ENCODE measurements at regions not wholly inside any gene's neighbourhood (a gene's known extent, or its start where the extent isn't known, plus 50 kb on each side); places are given as distances from the start of the nearest gene placed in this dataset.

DNA sequence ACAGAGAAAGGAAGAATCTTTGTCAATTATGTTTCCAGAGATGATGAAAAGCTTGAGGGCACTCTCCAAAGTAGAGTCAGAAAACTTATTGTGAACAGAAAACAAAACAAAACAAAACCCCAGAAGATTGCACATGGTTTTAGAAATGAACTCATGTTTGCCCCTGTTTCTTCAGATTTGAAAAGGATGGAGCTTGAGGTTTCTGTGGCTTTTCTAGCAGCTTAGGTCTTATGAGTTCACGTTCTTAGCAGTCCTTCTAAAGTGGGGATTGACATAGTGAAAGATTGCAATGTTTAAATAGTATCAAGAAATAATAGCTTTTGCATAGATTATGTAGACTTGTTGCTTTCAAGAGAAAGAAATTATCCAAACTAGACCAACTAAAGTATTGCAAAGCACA is 421.8 kb downstream of the GBA3 start:
- ATAC-seq: no peak
- H3K27ac Mint-ChIP-seq: no peak overlapping the region

DNA sequence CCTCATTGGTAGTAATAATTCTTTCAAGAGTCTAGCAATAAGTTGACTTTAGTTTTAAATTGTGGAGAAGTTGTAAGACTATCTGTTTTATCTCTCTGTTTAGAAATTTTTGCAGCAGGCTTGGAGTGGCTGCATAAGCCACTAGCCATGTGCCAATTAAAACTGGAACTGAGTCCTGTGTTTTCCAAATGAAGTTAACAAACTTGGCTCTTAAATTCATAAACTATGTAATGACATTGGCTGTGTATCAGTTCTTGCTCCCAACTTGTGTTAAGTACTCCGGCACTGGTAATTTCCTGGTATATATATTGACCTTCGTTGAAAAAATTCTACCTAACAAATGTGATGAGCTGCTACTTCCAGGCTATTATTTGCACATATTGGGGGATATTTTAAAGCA is 420.4 kb downstream of the GBA3 start:
- Mint-ChIP-seq H3K27me3 (ENCODE audit: low read depth in 2 of 2) (no peaks in the 10 kb centered on the region), H3K4me3 (no peak overlapping the region)
- TF ChIP-seq, protein P1, sequence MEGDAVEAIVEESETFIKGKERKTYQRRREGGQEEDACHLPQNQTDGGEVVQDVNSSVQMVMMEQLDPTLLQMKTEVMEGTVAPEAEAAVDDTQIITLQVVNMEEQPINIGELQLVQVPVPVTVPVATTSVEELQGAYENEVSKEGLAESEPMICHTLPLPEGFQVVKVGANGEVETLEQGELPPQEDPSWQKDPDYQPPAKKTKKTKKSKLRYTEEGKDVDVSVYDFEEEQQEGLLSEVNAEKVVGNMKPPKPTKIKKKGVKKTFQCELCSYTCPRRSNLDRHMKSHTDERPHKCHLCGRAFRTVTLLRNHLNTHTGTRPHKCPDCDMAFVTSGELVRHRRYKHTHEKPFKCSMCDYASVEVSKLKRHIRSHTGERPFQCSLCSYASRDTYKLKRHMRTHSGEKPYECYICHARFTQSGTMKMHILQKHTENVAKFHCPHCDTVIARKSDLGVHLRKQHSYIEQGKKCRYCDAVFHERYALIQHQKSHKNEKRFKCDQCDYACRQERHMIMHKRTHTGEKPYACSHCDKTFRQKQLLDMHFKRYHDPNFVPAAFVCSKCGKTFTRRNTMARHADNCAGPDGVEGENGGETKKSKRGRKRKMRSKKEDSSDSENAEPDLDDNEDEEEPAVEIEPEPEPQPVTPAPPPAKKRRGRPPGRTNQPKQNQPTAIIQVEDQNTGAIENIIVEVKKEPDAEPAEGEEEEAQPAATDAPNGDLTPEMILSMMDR (IDR thresholded peaks at IDR 0.05): no peak

More for the DNA sequence above, 421.8 kb downstream of the GBA3 start:
- no peak for DNase-seq
- intact Hi-C loops (cut with micrococcal nuclease): no loop called here
- no peaks in the 10 kb centered on the region for H3K4me1 Mint-ChIP-seq
- no peak overlapping the region for H3K27ac ChIP-seq (ENCODE audit: low read length)
- H3K9me3 Mint-ChIP-seq: peaks cover 2 to 12% of the 10 kb centered on the region in 2 donors
- no peak overlapping the region for H3K4me3 ChIP-seq (ENCODE audit: low read length)
- H3K4me3 Mint-ChIP-seq: no peak overlapping the region
- no peaks in the 10 kb centered on the region for H3K27me3 ChIP-seq (ENCODE audit: control insufficient read depth, insufficient read depth, low read length)
- no peaks in the 10 kb centered on the region for H3K4me1 ChIP-seq (ENCODE audit: control insufficient read depth, insufficient read depth, low read length)
- WGBS (ENCODE audit: insufficient coverage): 0% methylated on average over 1 of the region's 1 CpG
- TF ChIP-seq, protein P1 (IDR thresholded peaks at IDR 0.05): no peak
- H3K9me3 ChIP-seq (ENCODE audit: control insufficient read depth, insufficient read depth, low read length): no peaks in the 10 kb centered on the region
- no peaks in the 10 kb centered on the region for H3K36me3 ChIP-seq (ENCODE audit: control insufficient read depth, insufficient read depth, low read length)
- no peaks in the 10 kb centered on the region for H3K27me3 Mint-ChIP-seq (ENCODE audit: low read depth in 2 of 2)
- no peaks in the 10 kb centered on the region for H3K36me3 Mint-ChIP-seq

DNA sequence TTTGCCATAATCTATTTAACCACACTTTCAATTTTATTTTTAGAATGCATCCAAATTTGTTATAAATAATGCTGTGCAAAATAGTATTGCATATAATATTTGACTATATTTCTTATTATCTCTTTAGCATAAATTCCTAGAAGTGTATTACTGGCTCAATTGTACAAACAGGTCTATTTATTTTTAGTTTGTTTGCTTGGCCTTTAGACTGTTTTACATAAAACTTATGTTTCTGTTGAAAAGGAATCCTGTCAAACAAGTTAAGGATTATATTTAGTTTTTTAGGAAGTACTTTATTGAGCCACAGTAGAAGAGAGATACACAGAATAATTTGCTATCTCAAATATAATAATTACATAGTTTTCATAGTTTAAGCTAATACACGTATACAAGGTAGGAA is 413.8 kb downstream of the GBA3 start:
- TF ChIP-seq, protein P1 (IDR thresholded peaks at IDR 0.05): no peak
- intact Hi-C loops (cut with micrococcal nuclease): no loop called here
- Mint-ChIP-seq H3K4me3 (no peak overlapping the region), H3K27me3 (ENCODE audit: low read depth in 2 of 2) (no peaks in the 10 kb centered on the region), H3K36me3 (no peaks in the 10 kb centered on the region), H3K27ac (no peak overlapping the region), H3K4me1 (no peaks in the 10 kb centered on the region), H3K9me3 (peaks cover 0 to 6% of the 10 kb centered on the region in 2 donors)
- H3K27me3 ChIP-seq (ENCODE audit: control insufficient read depth, insufficient read depth, low read length): no peaks in the 10 kb centered on the region
- no peak overlapping the region for H3K27ac ChIP-seq (ENCODE audit: low read length)
- whole genome bisulfite sequencing (ENCODE audit: insufficient coverage): no CpG with 5 or more reads among the region's 1 CpG
- no peaks in the 10 kb centered on the region for H3K9me3 ChIP-seq (ENCODE audit: control insufficient read depth, insufficient read depth, low read length)
- ATAC-seq (no peak), DNase-seq (no peak)
- no peak overlapping the region for H3K4me3 ChIP-seq (ENCODE audit: low read length)
- H3K4me1 ChIP-seq (ENCODE audit: control insufficient read depth, insufficient read depth, low read length): no peaks in the 10 kb centered on the region
- no peaks in the 10 kb centered on the region for H3K36me3 ChIP-seq (ENCODE audit: control insufficient read depth, insufficient read depth, low read length)

More for the DNA sequence above, 420.4 kb downstream of the GBA3 start:
- Histone ChIP-seq H3K27me3 (ENCODE audit: control insufficient read depth, insufficient read depth, low read length) (no peaks in the 10 kb centered on the region), H3K27ac (ENCODE audit: low read length) (no peak overlapping the region), H3K9me3 (ENCODE audit: control insufficient read depth, insufficient read depth, low read length) (no peaks in the 10 kb centered on the region), H3K4me3 (ENCODE audit: low read length) (no peak overlapping the region), H3K4me1 (ENCODE audit: control insufficient read depth, insufficient read depth, low read length) (no peaks in the 10 kb centered on the region), H3K36me3 (ENCODE audit: control insufficient read depth, insufficient read depth, low read length) (no peaks in the 10 kb centered on the region)
- WGBS (ENCODE audit: insufficient coverage): 76% methylated on average over 2 of the region's 2 CpGs
- no peaks in the 10 kb centered on the region for H3K36me3 Mint-ChIP-seq
- ATAC-seq (no peak), DNase-seq (no peak)
- H3K9me3 Mint-ChIP-seq: peaks cover 2 to 12% of the 10 kb centered on the region in 2 donors
- H3K27ac Mint-ChIP-seq: no peak overlapping the region
- H3K4me1 Mint-ChIP-seq: no peaks in the 10 kb centered on the region
- intact Hi-C loops (cut with micrococcal nuclease): no loop called here

DNA sequence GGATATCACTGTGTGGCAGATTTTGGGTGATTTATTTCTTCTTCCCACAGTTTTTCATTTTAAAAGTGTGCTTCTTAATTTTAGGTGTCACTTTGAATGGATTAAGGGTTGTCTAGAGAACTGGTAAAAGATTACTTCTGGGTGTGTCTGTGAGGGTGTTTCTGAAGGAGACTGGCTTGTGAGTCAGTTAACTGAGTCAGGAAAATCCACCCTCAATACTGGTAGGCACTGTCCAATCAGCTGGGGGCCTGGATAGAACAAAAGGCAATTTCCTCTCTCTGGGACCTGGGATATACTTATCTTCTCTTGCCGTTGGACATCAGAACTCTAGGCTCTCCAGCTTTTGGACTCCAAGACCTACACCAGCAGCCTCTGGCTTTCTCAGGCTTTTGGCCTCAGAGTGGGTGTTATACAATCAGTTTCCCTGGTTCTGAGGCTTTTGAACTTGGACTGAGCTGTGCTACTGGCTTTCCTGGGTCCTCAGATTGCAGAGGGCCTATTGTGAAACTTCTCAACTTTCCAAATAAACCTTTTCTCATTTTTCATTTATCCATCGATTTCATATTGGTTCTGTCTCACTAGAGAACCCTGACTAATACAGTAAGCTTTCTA is 413.1 kb downstream of the GBA3 start:
- H3K27me3 ChIP-seq (ENCODE audit: control insufficient read depth, insufficient read depth, low read length): no peaks in the 10 kb centered on the region
- no peaks in the 10 kb centered on the region for H3K4me1 ChIP-seq (ENCODE audit: control insufficient read depth, insufficient read depth, low read length)
- H3K27me3 Mint-ChIP-seq (ENCODE audit: low read depth in 2 of 2): no peaks in the 10 kb centered on the region
- no peak overlapping the region for H3K27ac Mint-ChIP-seq
- no peaks in the 10 kb centered on the region for H3K36me3 ChIP-seq (ENCODE audit: control insufficient read depth, insufficient read depth, low read length)
- no peak overlapping the region for H3K27ac ChIP-seq (ENCODE audit: low read length)
- WGBS (ENCODE audit: insufficient coverage): 77% methylated on average over 2 of the region's 2 CpGs
- H3K9me3 ChIP-seq (ENCODE audit: control insufficient read depth, insufficient read depth, low read length): no peaks in the 10 kb centered on the region
- intact Hi-C loops (cut with micrococcal nuclease): no loop called here
- no peak for DNase-seq
- no peaks in the 10 kb centered on the region for H3K4me1 Mint-ChIP-seq
- no peaks in the 10 kb centered on the region for H3K36me3 Mint-ChIP-seq
- H3K4me3 ChIP-seq (ENCODE audit: low read length): no peak overlapping the region
- no peak for ATAC-seq
- H3K4me3 Mint-ChIP-seq: no peak overlapping the region
- peaks cover 0 to 8% of the 10 kb centered on the region in 2 donors for H3K9me3 Mint-ChIP-seq
- TF ChIP-seq, protein P1 (IDR thresholded peaks at IDR 0.05): no peak

Measured in natural killer cell (primary cell).